ENCODE measurements at regions not wholly inside any gene's neighbourhood (a gene's known extent, or its start where the extent isn't known, plus 50 kb on each side); places are given as distances from the start of the nearest gene placed in this dataset.

- peak overlapping the region; percentile 44 for H3K27ac ChIP-seq
- no peaks in the 10 kb centered on the region for H3K27me3 ChIP-seq (replicated peaks)
- TF ChIP-seq CTCF (IDR thresholded peaks at IDR 0.05; ENCODE audit: low read depth, low read length, missing control alignments) = no peak
- in situ Hi-C loops (cut with HindIII; ENCODE audit: low pct_ligation_motif_present, low sequenced_read_pairs) = no loop called here
- no peaks in the 10 kb centered on the region for H3K36me3 ChIP-seq (replicated peaks)
- DNase-seq = peak; percentile 83
- no peak overlapping the region for H3K4me3 ChIP-seq (ENCODE audit: low read depth, low read length)
Observed at GRCh38 chr5:106331415-106331814, 1339.3 kb downstream of the EFNA5 start.

GRCh38 chr5:106324356-106324755 lies 1346.4 kb downstream of the EFNA5 start:
- Histone ChIP-seq H3K27ac (no peak overlapping the region), H3K27me3 (replicated peaks) (no peaks in the 10 kb centered on the region), H3K4me3 (ENCODE audit: low read depth, low read length) (no peak overlapping the region), H3K36me3 (replicated peaks) (no peaks in the 10 kb centered on the region)
- in situ Hi-C loops (cut with HindIII; ENCODE audit: low pct_ligation_motif_present, low sequenced_read_pairs) = no loop called here
- no peak for DNase-seq
- TF ChIP-seq CTCF (IDR thresholded peaks at IDR 0.05; ENCODE audit: low read depth, low read length, missing control alignments) = no peak

- TF ChIP-seq CTCF (IDR thresholded peaks at IDR 0.05; ENCODE audit: low read depth, low read length, missing control alignments) = no peak
- Histone ChIP-seq H3K36me3 (replicated peaks) (no peaks in the 10 kb centered on the region), H3K4me3 (ENCODE audit: low read depth, low read length) (no peak overlapping the region), H3K27me3 (replicated peaks) (no peaks in the 10 kb centered on the region), H3K27ac (no peak overlapping the region)
- no peak for DNase-seq
- in situ Hi-C loops (cut with HindIII; ENCODE audit: low pct_ligation_motif_present, low sequenced_read_pairs) = no loop called here
Observed at GRCh38 chr5:106321242-106321641, 1349.5 kb downstream of the EFNA5 start.

- DNase-seq = no peak
- Histone ChIP-seq H3K27me3 (replicated peaks) (no peaks in the 10 kb centered on the region), H3K4me3 (ENCODE audit: low read depth, low read length) (no peak overlapping the region), H3K27ac (no peak overlapping the region), H3K36me3 (replicated peaks) (no peaks in the 10 kb centered on the region)
- in situ Hi-C loops (cut with HindIII; ENCODE audit: low pct_ligation_motif_present, low sequenced_read_pairs) = no loop called here
- TF ChIP-seq CTCF (IDR thresholded peaks at IDR 0.05; ENCODE audit: low read depth, low read length, missing control alignments) = no peak
Observed at GRCh38 chr5:106314221-106314824, 1356.4 kb downstream of the EFNA5 start.

- Histone ChIP-seq H3K27ac (no peak overlapping the region), H3K36me3 (replicated peaks) (no peaks in the 10 kb centered on the region), H3K4me3 (ENCODE audit: low read depth, low read length) (no peak overlapping the region), H3K27me3 (replicated peaks) (no peaks in the 10 kb centered on the region)
- in situ Hi-C loops (cut with HindIII; ENCODE audit: low pct_ligation_motif_present, low sequenced_read_pairs) = no loop called here
- peak; percentile 70 for DNase-seq
- TF ChIP-seq CTCF (IDR thresholded peaks at IDR 0.05; ENCODE audit: low read depth, low read length, missing control alignments) = no peak
Observed at GRCh38 chr5:106312360-106312759, 1358.4 kb downstream of the EFNA5 start.
